T-helper 17 cell (primary cell): ENCODE measurements at regions not wholly inside any gene's neighbourhood (a gene's known extent, or its start where the extent isn't known, plus 50 kb on each side); places are given as distances from the start of the nearest gene placed in this dataset.

ENCODE experiments used
- ATAC-seq: fragments of 150-1000 bp; cut with Tn5 transposase; 2 replicates; pipeline ENCODE4 v1.10.0; 2021; ENCODE audit warnings: mild to moderate bottlenecking, moderate library complexity
- DNase-seq, 3 donors: peaks; one replicate each; pipeline versions ENCODE4 v3.0.0 to v3.0.0-alpha.2; 2020 to 2021
- H3K9me3 ChIP-seq: one replicate; pipeline ENCODE4 v1.7.0; 2013; ENCODE audit warnings: low read length, mild to moderate bottlenecking; ENCODE audit not compliant: control insufficient read depth, poor library complexity, severe bottlenecking
- H3K27ac Mint-ChIP-seq: one replicate; pipeline ENCODE4 v1.8.0; 2022; ENCODE audit warnings: mild to moderate bottlenecking, moderate library complexity, mixed read lengths
- H3K27me3 Mint-ChIP-seq: one replicate; pipeline ENCODE4 v1.8.0; 2022; ENCODE audit warnings: mixed read lengths
- H3K36me3 Mint-ChIP-seq: one replicate; pipeline ENCODE4 v1.8.0; 2022; ENCODE audit warnings: low read depth, mixed read lengths
- H3K4me1 Mint-ChIP-seq: one replicate; pipeline ENCODE4 v1.8.0; 2022; ENCODE audit warnings: mild to moderate bottlenecking, mixed read lengths
- H3K4me3 Mint-ChIP-seq: one replicate; pipeline ENCODE4 v1.8.0; 2022; ENCODE audit warnings: mild to moderate bottlenecking, moderate library complexity, mixed read lengths

DNA sequence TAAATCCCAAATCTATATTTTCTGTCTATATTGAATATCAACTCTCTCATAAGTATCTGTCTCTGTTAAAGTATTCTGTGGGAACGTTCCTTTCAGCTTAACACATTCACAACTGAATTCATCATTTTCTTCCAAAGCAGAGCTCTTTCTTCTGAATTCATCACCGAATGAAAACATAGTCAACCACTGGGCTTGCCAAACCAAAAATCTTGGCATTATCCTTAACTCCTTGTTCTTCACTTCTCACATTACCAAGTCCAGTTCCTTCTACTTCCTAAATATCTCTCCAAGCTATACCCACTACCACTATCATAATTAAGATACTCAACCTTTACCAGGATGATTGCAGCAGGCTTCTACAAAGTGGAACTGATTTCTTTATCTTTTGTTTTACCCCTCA is 559.8 kb downstream of the MAT2B start:
- ATAC-seq (no peak), DNase-seq (no peak)
- H3K27ac Mint-ChIP-seq, result no peak overlapping the region
- H3K27me3 Mint-ChIP-seq, result no peaks in the 10 kb centered on the region
- H3K4me3 Mint-ChIP-seq, result no peak overlapping the region
- H3K9me3 ChIP-seq, result no peaks in the 10 kb centered on the region
- no peaks in the 10 kb centered on the region for H3K4me1 Mint-ChIP-seq
- no peaks in the 10 kb centered on the region for H3K36me3 Mint-ChIP-seq

DNA sequence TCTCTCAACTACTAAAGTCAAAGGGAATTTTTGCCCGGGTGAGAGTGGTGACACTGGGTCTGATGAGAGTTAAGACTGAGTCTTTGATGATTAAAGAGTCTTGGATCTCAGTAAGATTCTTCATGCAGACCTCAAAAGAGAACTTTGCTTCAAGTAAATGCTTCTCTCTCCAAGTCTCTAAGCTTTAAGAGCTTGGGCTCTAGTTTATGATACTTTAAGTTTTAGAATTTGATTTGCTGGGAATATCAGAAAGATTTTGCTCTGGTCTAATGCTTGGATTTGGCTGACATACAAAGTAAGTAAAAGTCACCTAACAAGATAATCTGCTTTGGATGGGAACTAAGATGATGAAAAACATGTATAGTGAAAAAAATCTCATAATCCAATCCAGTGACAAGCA is 566.3 kb downstream of the MAT2B start:
- ATAC-seq (no peak), DNase-seq (no peak)
- Mint-ChIP-seq H3K27me3 (no peaks in the 10 kb centered on the region), H3K27ac (no peak overlapping the region), H3K4me3 (no peak overlapping the region), H3K36me3 (no peaks in the 10 kb centered on the region), H3K4me1 (no peaks in the 10 kb centered on the region)
- no peaks in the 10 kb centered on the region for H3K9me3 ChIP-seq

DNA sequence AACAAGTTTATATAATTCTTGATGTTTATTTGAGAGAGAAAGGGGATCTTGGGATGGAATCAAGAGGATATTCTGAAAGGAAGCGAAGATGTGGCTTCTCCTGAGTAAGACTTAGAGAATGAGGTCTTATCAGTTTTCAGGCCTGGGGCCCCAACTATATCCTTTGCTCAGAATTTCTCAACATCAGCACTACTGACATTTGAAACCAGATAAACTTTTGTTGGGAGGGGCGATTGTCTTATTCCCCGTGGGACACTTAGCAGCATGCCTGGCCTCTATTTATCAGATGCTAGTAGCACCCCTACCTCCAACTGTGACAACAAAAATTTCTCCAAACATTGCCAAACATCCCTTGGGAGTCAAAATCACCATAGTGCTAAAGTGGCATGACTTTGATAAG is 567.7 kb downstream of the MAT2B start:
- Mint-ChIP-seq H3K4me1 (no peaks in the 10 kb centered on the region), H3K4me3 (no peak overlapping the region), H3K27me3 (no peaks in the 10 kb centered on the region), H3K27ac (no peak overlapping the region), H3K36me3 (no peaks in the 10 kb centered on the region)
- H3K9me3 ChIP-seq, result no peaks in the 10 kb centered on the region
- DNase-seq (no peak), ATAC-seq (no peak)

DNA sequence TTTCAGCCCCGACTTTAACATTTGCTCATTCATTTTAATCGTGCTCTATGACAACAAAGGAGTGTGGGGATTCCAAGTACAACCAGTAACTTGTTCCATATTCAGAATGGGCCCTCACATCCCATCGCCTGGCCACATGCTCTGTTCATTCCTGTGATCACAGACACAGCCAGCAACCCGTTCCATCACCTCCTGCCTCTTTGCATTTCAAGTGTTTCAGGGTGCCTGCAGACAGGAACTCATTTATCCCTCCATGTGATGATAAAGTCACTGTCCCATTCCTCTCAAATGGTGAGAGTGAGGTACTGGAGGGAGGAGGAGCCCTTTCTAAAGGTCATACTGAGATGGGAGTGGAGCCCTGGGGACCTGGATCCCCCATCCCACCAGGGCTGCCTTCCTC is 571.1 kb downstream of the MAT2B start:
- ATAC-seq (no peak), DNase-seq (no peak)
- no peaks in the 10 kb centered on the region for H3K4me1 Mint-ChIP-seq
- no peaks in the 10 kb centered on the region for H3K27me3 Mint-ChIP-seq
- no peaks in the 10 kb centered on the region for H3K36me3 Mint-ChIP-seq
- no peak overlapping the region for H3K27ac Mint-ChIP-seq
- no peaks in the 10 kb centered on the region for H3K9me3 ChIP-seq
- H3K4me3 Mint-ChIP-seq, result no peak overlapping the region

DNA sequence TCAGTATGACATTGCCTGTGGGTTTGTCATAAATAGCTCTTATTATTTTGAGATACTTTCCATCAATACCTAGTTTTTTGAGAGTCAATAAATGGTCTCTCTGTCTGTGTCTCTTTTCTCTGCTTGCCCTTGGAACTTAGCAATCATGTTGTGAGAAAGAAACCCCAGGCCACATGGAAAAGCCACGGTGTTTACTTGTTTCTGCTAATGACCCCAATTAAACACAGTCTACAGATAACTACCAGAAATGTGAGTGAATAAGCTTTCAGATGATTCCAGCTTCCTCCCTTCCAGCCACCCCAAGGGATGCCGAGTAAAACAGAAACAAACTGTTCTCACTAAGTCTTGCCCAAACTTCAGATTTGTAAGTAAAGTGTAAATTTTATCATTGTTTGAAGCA is 584.9 kb downstream of the MAT2B start:
- no peaks in the 10 kb centered on the region for H3K9me3 ChIP-seq
- ATAC-seq (no peak), DNase-seq (no peak)
- Mint-ChIP-seq H3K4me3 (no peak overlapping the region), H3K27ac (no peak overlapping the region), H3K36me3 (no peaks in the 10 kb centered on the region), H3K27me3 (no peaks in the 10 kb centered on the region), H3K4me1 (no peaks in the 10 kb centered on the region)

DNA sequence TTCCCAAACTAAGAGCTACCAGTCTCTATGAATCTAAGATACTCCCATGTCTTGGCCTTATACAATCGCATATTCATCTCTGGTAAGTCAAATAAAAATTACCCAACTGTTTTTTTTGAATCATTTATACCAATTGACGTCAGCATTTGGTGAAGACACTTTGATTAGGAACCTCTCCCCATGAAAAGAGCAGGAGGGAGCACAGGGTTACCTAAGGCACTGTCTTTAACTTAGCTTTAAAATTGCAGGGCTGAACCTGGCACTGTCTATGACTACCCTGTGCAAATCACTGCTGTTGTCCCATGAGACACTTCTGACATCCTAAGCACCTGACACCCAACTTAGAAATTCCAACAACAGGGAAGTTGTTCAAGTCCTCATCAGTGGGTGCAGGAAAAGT is 586.4 kb downstream of the MAT2B start:
- no peaks in the 10 kb centered on the region for H3K9me3 ChIP-seq
- Mint-ChIP-seq H3K27me3 (no peaks in the 10 kb centered on the region), H3K4me1 (no peaks in the 10 kb centered on the region), H3K27ac (no peak overlapping the region), H3K4me3 (no peak overlapping the region), H3K36me3 (no peaks in the 10 kb centered on the region)
- ATAC-seq, result no peak
- DNase-seq, result no peak

DNA sequence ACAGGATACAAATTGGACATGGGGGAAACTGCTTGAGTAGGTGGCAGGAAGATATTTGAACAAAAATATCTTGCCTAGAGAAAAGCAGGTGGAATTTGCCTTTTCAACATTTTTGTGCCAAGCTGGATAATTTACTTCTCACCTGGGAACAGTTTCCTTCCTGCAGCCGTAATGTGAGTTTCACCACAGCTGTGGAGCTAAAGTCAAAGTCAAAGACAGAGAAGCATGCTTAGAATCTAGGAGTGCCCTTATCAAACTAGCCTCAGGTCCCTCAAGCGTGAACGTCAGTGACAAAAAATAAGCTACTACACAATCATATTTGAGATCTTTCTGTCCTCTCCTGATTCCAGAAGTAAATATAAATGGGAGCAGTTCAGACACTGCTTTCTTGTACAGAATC is 588.9 kb downstream of the MAT2B start:
- Mint-ChIP-seq H3K36me3 (no peaks in the 10 kb centered on the region), H3K27ac (no peak overlapping the region)

DNA sequence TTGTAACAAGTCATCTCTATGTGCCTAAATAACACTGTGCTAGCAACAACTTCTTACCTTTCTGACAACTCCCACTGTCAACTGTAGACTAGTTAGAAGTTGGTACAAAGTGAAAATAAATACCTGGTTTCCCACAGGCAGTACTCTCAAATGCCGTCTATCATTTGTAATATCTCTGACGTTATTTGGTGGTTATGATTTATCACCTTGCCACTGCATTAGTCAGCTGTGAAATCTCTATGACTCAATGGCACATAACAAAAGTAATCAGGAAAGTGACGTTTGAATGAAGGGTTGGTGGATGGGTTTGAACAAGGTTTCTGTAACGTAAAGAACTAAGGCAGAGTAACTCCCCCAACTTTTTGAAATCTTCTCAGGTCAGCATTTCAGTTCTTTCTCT is 592.3 kb downstream of the MAT2B start:
- H3K4me1 Mint-ChIP-seq, result no peaks in the 10 kb centered on the region
- H3K36me3 Mint-ChIP-seq, result no peaks in the 10 kb centered on the region
- ATAC-seq, result no peak
- no peak overlapping the region for H3K4me3 Mint-ChIP-seq
- H3K27me3 Mint-ChIP-seq, result no peaks in the 10 kb centered on the region
- no peak for DNase-seq
- H3K27ac Mint-ChIP-seq, result no peak overlapping the region
- H3K9me3 ChIP-seq, result no peaks in the 10 kb centered on the region

More for the DNA sequence above, 588.9 kb downstream of the MAT2B start:
- H3K27me3 Mint-ChIP-seq, result no peaks in the 10 kb centered on the region
- DNase-seq (no peak), ATAC-seq (no peak)
- no peaks in the 10 kb centered on the region for H3K9me3 ChIP-seq
- no peak overlapping the region for H3K4me3 Mint-ChIP-seq
- H3K4me1 Mint-ChIP-seq, result no peaks in the 10 kb centered on the region

DNA sequence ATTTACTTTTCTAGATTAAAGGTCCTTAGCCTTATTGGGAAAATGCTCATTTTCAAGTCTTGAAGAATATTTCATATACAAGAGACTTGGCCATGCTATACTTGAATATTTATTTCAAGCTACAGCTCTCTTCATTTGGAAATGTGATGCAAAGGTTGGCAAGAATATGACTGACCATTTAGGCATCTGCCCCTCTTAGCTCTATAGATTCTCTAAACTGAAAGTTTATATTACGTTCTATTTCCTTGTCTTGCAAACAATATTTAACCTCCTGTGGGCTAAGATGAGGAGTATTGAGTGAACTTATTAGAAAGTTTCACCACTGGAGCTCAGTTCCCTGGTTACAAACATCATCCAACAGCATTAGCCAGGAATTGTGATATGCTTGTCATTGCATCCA is 593.1 kb downstream of the MAT2B start:
- no peak overlapping the region for H3K27ac Mint-ChIP-seq
- no peak for ATAC-seq
- H3K27me3 Mint-ChIP-seq, result no peaks in the 10 kb centered on the region
- no peaks in the 10 kb centered on the region for H3K9me3 ChIP-seq
- no peak overlapping the region for H3K4me3 Mint-ChIP-seq
- no peaks in the 10 kb centered on the region for H3K36me3 Mint-ChIP-seq
- no peak for DNase-seq
- no peaks in the 10 kb centered on the region for H3K4me1 Mint-ChIP-seq

DNA sequence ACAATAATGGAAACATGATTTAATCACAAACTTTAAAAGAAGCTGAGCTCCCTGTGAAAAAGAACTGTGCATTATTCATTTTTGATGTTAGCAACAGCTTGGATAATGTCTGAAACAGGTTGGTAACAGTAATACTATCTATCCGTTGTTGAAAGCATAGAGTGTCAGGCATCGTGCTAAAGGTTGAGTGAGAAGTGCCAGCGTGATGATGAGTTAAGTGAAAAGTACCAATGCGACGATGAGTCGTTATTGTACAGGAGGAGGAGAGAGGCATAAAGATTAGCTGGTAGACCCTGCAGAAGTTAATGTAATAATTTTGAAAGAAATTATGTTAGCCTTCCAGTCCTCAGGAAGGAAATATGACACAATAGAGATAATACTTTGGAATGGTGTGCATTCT is 593.6 kb downstream of the MAT2B start:
- ATAC-seq (no peak), DNase-seq (no peak)
- Mint-ChIP-seq H3K36me3 (no peaks in the 10 kb centered on the region), H3K4me3 (no peak overlapping the region), H3K4me1 (no peaks in the 10 kb centered on the region), H3K27me3 (no peaks in the 10 kb centered on the region), H3K27ac (no peak overlapping the region)
- H3K9me3 ChIP-seq, result no peaks in the 10 kb centered on the region

DNA sequence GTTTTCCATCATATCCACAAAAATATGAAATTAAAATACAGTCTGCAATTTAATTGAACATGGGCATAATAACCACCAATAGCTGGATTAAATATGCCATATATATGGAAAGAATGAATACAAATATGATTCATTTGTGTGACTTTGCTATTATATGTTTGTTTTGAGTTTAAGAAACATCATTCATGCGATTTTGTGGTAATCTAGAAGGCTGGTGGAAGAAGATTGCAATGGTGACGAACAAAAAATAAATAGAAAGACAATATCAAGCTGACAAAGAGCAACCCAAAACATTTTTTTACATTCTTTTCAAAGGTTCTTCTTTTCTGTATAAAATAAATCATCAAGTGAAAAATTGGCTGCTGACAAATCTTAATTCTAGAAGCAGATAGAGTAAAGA is 610.0 kb downstream of the MAT2B start:
- no peaks in the 10 kb centered on the region for H3K9me3 ChIP-seq
- Mint-ChIP-seq H3K27me3 (no peaks in the 10 kb centered on the region), H3K4me1 (no peaks in the 10 kb centered on the region), H3K4me3 (no peak overlapping the region), H3K36me3 (no peaks in the 10 kb centered on the region), H3K27ac (no peak overlapping the region)
- DNase-seq (no peak), ATAC-seq (no peak)

DNA sequence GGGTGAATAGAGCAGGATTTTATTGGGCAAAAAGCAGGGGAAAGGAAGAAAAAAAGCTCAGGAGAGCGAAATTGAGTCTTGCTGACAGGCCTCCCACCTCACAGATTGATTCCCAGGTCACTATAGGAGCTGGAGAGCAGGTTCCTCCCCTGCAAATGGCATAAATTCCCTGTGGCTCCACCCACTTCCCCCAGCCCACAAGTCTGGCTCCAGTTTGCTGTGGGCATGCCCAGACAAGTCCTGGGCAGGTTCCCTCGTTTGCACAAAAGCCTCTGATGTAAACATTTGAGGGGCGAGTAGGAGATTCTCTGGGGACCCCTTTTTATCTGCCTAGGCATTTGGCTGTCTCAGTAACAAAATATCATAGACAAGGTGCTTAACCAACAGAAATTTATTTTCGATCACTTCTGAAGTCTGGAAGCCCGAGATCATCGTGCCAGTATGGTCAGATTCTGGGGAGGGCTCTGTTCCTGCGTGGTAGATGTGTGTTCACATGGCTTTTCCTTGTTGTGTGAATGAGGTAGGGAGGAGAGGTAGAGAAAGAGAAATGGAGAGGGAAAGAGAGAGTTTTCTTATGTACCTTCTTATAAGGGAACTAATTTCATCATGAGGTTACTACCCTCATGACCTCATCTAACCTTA is 614.5 kb downstream of the MAT2B start:
- H3K27me3 Mint-ChIP-seq, result no peaks in the 10 kb centered on the region
- H3K4me1 Mint-ChIP-seq, result no peaks in the 10 kb centered on the region
- no peaks in the 10 kb centered on the region for H3K9me3 ChIP-seq
- no peak overlapping the region for H3K27ac Mint-ChIP-seq
- DNase-seq (no peak), ATAC-seq (no peak)
- no peak overlapping the region for H3K4me3 Mint-ChIP-seq
- H3K36me3 Mint-ChIP-seq, result no peaks in the 10 kb centered on the region

DNA sequence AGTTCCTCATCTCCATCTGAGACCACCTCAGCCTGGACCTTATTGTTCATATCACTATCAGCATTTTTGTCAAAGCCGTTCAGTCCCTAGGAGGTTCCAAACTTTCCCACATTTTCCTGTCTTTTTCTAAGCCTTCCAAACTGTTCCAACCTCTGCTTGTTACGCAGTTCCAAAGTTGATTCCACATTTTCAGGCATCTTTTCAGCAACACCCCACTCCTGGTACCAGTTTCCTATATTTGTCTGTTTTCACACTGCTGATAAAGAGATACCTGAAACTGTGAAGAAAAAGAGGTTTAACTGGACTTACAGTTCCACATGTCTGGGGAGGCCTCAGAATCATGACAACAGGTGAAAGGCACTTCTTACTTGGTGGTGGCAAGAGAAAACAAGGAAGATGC is 622.1 kb downstream of the MAT2B start:
- Mint-ChIP-seq H3K36me3 (no peaks in the 10 kb centered on the region), H3K4me3 (no peak overlapping the region), H3K27me3 (no peaks in the 10 kb centered on the region), H3K27ac (no peak overlapping the region), H3K4me1 (no peaks in the 10 kb centered on the region)
- ATAC-seq (no peak), DNase-seq (no peak)
- H3K9me3 ChIP-seq, result no peaks in the 10 kb centered on the region

DNA sequence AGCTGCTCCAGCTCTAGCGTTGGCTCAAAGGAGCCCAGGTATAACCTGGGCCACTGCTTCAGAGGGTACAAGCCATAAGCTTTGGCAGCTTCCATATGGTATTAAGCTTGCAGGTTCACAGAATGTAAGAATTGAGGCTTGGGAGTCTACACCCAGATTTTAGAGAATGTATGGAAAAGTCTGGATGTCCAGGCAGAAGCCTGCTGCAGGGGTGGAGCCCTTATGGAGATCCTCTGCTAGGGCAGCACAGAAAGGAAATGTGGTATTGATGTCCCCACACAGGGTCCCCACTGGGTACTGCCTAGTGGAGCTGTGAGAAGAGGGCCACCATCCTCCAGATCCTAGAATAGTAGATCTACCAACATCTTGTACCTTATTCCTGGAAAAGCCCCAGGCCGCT is 626.9 kb downstream of the MAT2B start:
- Mint-ChIP-seq H3K27ac (no peak overlapping the region), H3K36me3 (no peaks in the 10 kb centered on the region), H3K4me1 (no peaks in the 10 kb centered on the region), H3K4me3 (no peak overlapping the region), H3K27me3 (no peaks in the 10 kb centered on the region)
- DNase-seq (no peak), ATAC-seq (no peak)
- H3K9me3 ChIP-seq, result no peaks in the 10 kb centered on the region
